GM12864 (cell line): ENCODE measurements at regions not wholly inside any gene's neighbourhood (a gene's known extent, or its start where the extent isn't known, plus 50 kb on each side); places are given as distances from the start of the nearest gene placed in this dataset.

Experiments
- DNase-seq: peaks from one replicate; pipeline ENCODE4 v3.0.0-alpha.2; 2011; ENCODE audit warnings: low read depth
- H3K4me3 ChIP-seq: 2 replicates; pipeline ENCODE4 v1.5.1; 2011; ENCODE audit warnings: mild to moderate bottlenecking, low read depth, low read length, control low read depth
- CTCF ChIP-seq: IDR thresholded peaks from 2 replicates; pipeline ENCODE4 v1.5.1; 2011; ENCODE audit warnings: low read depth, mild to moderate bottlenecking, moderate library complexity, low read length, control low read depth, inconsistent platforms; ENCODE audit errors: missing control alignments

DNA sequence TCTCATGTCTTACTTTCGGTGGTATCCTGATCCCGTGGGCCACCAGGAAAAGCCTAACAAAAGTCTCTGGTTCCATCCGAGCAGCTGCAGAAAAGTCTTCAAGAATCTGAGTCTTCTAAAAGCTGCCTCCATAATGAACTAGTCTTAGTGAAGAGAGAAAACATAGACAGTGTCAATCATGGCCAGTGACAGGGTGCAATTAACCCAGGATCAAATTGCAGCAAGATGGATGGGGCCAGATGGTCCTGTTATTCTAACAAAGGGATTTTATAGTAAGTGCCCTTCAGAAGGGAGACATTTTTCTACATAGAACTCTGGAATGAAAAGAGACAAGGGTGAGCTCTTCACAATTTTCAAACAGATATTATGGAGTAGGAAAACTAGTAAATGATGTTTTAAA, 281.6 kb upstream of the ZFP64 start:
- no peak for TF ChIP-seq CTCF
- H3K4me3 ChIP-seq: no peak overlapping the region
- DNase-seq: no peak

DNA sequence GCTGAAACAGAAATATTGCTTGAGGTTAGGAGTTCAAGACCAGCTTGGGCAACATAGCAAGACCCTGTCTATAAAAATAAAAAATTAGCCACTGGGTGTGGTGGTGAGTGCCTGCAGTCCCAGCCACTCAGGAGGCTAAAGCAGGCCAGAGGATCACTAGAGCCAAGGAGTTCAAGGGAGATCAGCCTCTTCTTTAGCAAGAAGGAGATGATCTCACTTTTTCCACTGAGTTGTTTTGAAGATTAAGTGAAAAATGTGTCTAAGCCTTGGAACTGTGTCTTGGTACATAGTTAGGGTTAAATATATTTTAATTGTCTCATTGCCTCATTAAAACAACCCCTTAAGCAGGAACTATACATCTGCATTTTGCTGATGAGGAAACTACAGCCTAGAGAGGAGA, 279.0 kb upstream of the ZFP64 start:
- no peak for DNase-seq
- no peak for TF ChIP-seq CTCF
- no peak overlapping the region for H3K4me3 ChIP-seq

GRCh38 chr20:52469128-52469527, 277.5 kb upstream of the ZFP64 start:
- TF ChIP-seq CTCF: no peak
- H3K4me3 ChIP-seq: no peak overlapping the region
- no peak for DNase-seq

DNA sequence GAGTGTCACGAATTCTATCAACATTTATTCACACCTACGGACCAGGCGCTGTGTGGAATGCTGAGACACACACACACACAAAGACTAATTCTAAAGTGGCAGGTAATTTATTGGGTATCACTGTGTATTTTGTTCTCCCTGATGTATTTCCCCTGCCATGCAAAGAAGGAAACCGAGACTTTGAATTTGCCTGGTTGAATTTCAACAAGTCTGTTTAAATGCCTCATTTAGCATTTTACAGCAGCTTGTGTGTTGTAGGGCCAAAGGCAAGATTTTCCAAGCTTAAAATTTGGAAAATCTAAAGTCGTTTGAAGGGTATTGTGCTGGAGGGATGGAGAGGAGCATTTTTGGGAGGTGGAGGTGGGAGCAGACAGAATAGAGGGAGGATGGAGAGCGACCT, 274.4 kb upstream of the ZFP64 start:
- TF ChIP-seq CTCF: no peak
- no peak for DNase-seq

DNA sequence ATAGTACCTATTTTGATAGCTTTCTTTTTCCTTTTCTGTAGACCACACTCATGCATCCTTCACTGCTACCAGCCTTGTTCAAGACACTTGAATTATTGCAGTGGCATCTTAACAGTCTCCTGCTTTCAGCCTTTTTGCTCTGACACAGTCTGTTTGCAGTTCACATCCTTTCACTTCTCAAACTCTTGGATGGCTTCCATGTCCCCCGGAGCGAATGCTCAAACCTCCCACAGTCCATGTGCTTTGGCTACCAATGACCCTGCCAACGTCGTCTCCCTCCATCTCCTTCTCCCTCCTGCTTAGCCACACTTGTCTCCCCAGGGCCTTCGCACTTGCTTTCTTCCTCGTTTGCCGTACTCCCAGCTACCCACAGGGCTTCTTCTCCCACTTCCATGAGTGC, 270.0 kb upstream of the ZFP64 start:
- H3K4me3 ChIP-seq: no peak overlapping the region
- no peak for DNase-seq
- TF ChIP-seq CTCF: no peak

More for the DNA sequence above, 274.4 kb upstream of the ZFP64 start:
- no peak overlapping the region for H3K4me3 ChIP-seq

- TF ChIP-seq CTCF: no peak
Measured at GRCh38 chr20:52459150-52459549, 267.6 kb upstream of the ZFP64 start.

GRCh38 chr20:52457826-52458225, 266.2 kb upstream of the ZFP64 start:
- DNase-seq: no peak
- no peak overlapping the region for H3K4me3 ChIP-seq
- no peak for TF ChIP-seq CTCF

More at GRCh38 chr20:52459150-52459549, 267.6 kb upstream of the ZFP64 start:
- DNase-seq: no peak
- H3K4me3 ChIP-seq: no peak overlapping the region
